Tibial nerve (tissue), 4 donors: ENCODE measurements at regions not wholly inside any gene's neighbourhood (a gene's known extent, or its start where the extent isn't known, plus 50 kb on each side); places are given as distances from the start of the nearest gene placed in this dataset.
A peak's percentile ranks its signal among the peaks of the same experiment; 100 is the strongest.

ENCODE experiments used
- DNase-seq, 2 donors: peaks; one replicate each; pipeline ENCODE4 v3.0.0-alpha.2; 2019; ENCODE audit warnings: low spot score in 2 of 2
- H3K27ac ChIP-seq, 4 donors: fragments of 200-600 bp; sonication (generic) in 3 of 4; one replicate each; pipeline ENCODE4 v1.5.1; 2017 to 2019; ENCODE audit warnings: mild to moderate bottlenecking in 1 of 4
- H3K27me3 ChIP-seq, 2 donors: fragments of 200-600 bp; sonication (generic) in 1 of 2; one replicate each; pipeline versions ENCODE4 v1.5.1 to v1.6.0; 2017 to 2019
- H3K36me3 ChIP-seq, 3 donors: fragments of 200-600 bp; sonication (generic); one replicate each; pipeline ENCODE4 v1.5.1; 2018 to 2019
- H3K4me1 ChIP-seq, 4 donors: fragments of 200-600 bp; sonication (generic) in 3 of 4; one replicate each; pipeline ENCODE4 v1.5.1; 2017 to 2019
- H3K4me3 ChIP-seq, 4 donors: fragments of 200-600 bp; sonication (generic) in 3 of 4; one replicate each; pipeline ENCODE4 v1.5.1; 2017 to 2019; ENCODE audit warnings: mild to moderate bottlenecking in 1 of 4, moderate library complexity in 1 of 4
- H3K9me3 ChIP-seq, 4 donors: fragments of 200-600 bp; sonication (generic) in 3 of 4; one replicate each; pipeline ENCODE4 v1.5.1; 2017 to 2019
- CTCF ChIP-seq, 5 experiments: fragments of 200-600 bp in 3 of 5; fragments of 450-650 bp in 2 of 5; sonication (generic) in 3 of 5; IDR thresholded peaks; one replicate each; pipeline ENCODE4 v1.5.1; 2016 to 2019; ENCODE audit warnings: antibody characterized with exemption in 5 of 5, mild to moderate bottlenecking in 3 of 5, moderate library complexity in 2 of 5
- EP300 ChIP-seq, 2 donors: sonication (generic); formaldehyde crosslinking; IDR thresholded peaks; one replicate each; pipeline ENCODE4 v1.6.1; 2017; ENCODE audit warnings: antibody characterized with exemption in 2 of 2, mild to moderate bottlenecking in 1 of 2
- POLR2A ChIP-seq, 2 donors: fragments of 450-650 bp; IDR thresholded peaks; one replicate each; pipeline ENCODE4 v1.6.1; 2017; ENCODE audit warnings: antibody characterized with exemption in 2 of 2, mild to moderate bottlenecking in 2 of 2, moderate library complexity in 2 of 2
- WGBS, 2 donors: methylation state at CpG; one replicate each; pipeline ENCODE4 v1.1.5; 2018; 5-methylcytosine and 5-hydroxymethylcytosine counted together

- no peaks in the 10 kb centered on the region for H3K27me3 ChIP-seq
- no peaks in the 10 kb centered on the region for H3K9me3 ChIP-seq
- 41 to 51% methylated on average over 12 to 20 of the region's 20 CpGs for WGBS, 2 donors
- H3K36me3 ChIP-seq: no peaks in the 10 kb centered on the region
- peak overlapping the region in 2 of 4 donors; percentile 2 to 32 for H3K4me3 ChIP-seq
- H3K27ac ChIP-seq: no peak overlapping the region
- TF ChIP-seq POLR2A (IDR thresholded peaks at IDR 0.05) (no peak), EP300 (IDR thresholded peaks at IDR 0.05) (no peak), CTCF (IDR thresholded peaks at IDR 0.05) (no peak)
- H3K4me1 ChIP-seq: peaks cover 0 to 6% (median 0%) of the 10 kb centered on the region in 4 donors
- no peak for DNase-seq
Measured at GRCh38 chr18:75131381-75132000, 77.4 kb downstream of the PTGR3 start.

GRCh38 chr18:75130591-75131328 lies 78.2 kb downstream of the PTGR3 start:
- TF ChIP-seq EP300 (IDR thresholded peaks at IDR 0.05) (no peak), CTCF (IDR thresholded peaks at IDR 0.05) (no peak), POLR2A (IDR thresholded peaks at IDR 0.05) (no peak)
- peaks cover 0 to 6% (median 0%) of the 10 kb centered on the region in 4 donors for H3K4me1 ChIP-seq
- peak overlapping the region in 1 of 4 donors; percentile 32 for H3K4me3 ChIP-seq
- DNase-seq: no peak
- H3K36me3 ChIP-seq: no peaks in the 10 kb centered on the region
- H3K9me3 ChIP-seq: no peaks in the 10 kb centered on the region
- no peak overlapping the region for H3K27ac ChIP-seq
- 75 to 78% methylated on average over 13 of the region's 13 CpGs for WGBS, 2 donors
- H3K27me3 ChIP-seq: no peaks in the 10 kb centered on the region

GRCh38 chr18:75129717-75130477 lies 79.0 kb downstream of the PTGR3 start:
- H3K4me1 ChIP-seq: peaks cover 0 to 6% (median 0%) of the 10 kb centered on the region in 4 donors
- no peak overlapping the region for H3K27ac ChIP-seq
- H3K9me3 ChIP-seq: no peaks in the 10 kb centered on the region
- no peak for DNase-seq
- TF ChIP-seq EP300 (IDR thresholded peaks at IDR 0.05): no peak
- TF ChIP-seq POLR2A (IDR thresholded peaks at IDR 0.05): no peak
- TF ChIP-seq CTCF (IDR thresholded peaks at IDR 0.05): no peak
- 90 to 95% methylated on average over 18 of the region's 18 CpGs for WGBS, 2 donors
- no peaks in the 10 kb centered on the region for H3K27me3 ChIP-seq
- no peaks in the 10 kb centered on the region for H3K36me3 ChIP-seq
- H3K4me3 ChIP-seq: no peak overlapping the region

- 76 to 81% methylated on average over 17 of the region's 17 CpGs for WGBS, 2 donors
- peaks cover 0 to 6% (median 0%) of the 10 kb centered on the region in 4 donors for H3K4me1 ChIP-seq
- no peaks in the 10 kb centered on the region for H3K27me3 ChIP-seq
- H3K4me3 ChIP-seq: no peak overlapping the region
- no peak for DNase-seq
- TF ChIP-seq EP300 (IDR thresholded peaks at IDR 0.05) (no peak), POLR2A (IDR thresholded peaks at IDR 0.05) (no peak)
- no peaks in the 10 kb centered on the region for H3K9me3 ChIP-seq
- H3K27ac ChIP-seq: no peak overlapping the region
- H3K36me3 ChIP-seq: no peaks in the 10 kb centered on the region
Measured at GRCh38 chr18:75128911-75129716, 79.8 kb downstream of the PTGR3 start.

GRCh38 chr18:75128051-75128605 lies 80.8 kb downstream of the PTGR3 start:
- H3K9me3 ChIP-seq: no peaks in the 10 kb centered on the region
- no peak overlapping the region for H3K4me3 ChIP-seq
- H3K4me1 ChIP-seq: peaks cover 0 to 6% (median 0%) of the 10 kb centered on the region in 4 donors
- 92 to 93% methylated on average over 6 of the region's 7 CpGs for WGBS, 2 donors
- TF ChIP-seq EP300 (IDR thresholded peaks at IDR 0.05): no peak
- no peak for TF ChIP-seq POLR2A (IDR thresholded peaks at IDR 0.05)
- TF ChIP-seq CTCF (IDR thresholded peaks at IDR 0.05): no peak
- no peak overlapping the region for H3K27ac ChIP-seq
- no peaks in the 10 kb centered on the region for H3K27me3 ChIP-seq
- H3K36me3 ChIP-seq: no peaks in the 10 kb centered on the region
- DNase-seq: no peak
